Rectal smooth muscle tissue (tissue), 1 donor: ENCODE measurements at regions not wholly inside any gene's neighbourhood (a gene's known extent, or its start where the extent isn't known, plus 50 kb on each side); places are given as distances from the start of the nearest gene placed in this dataset.

Experiments
- H3K27ac ChIP-seq: one replicate; pipeline ENCODE4 v1.7.0; 2013; ENCODE audit warnings: low read depth, low read length, inconsistent platforms
- H3K27me3 ChIP-seq: one replicate; pipeline ENCODE4 v1.7.0; 2013; ENCODE audit warnings: low read length; ENCODE audit not compliant: control insufficient read depth, insufficient read depth
- H3K36me3 ChIP-seq: one replicate; pipeline ENCODE4 v1.7.0; 2013; ENCODE audit warnings: low read length; ENCODE audit not compliant: control insufficient read depth, insufficient read depth
- H3K4me1 ChIP-seq: one replicate; pipeline ENCODE4 v1.7.0; 2013; ENCODE audit warnings: low read length; ENCODE audit not compliant: control insufficient read depth, insufficient read depth
- H3K4me3 ChIP-seq: one replicate; pipeline ENCODE4 v1.7.0; 2013; ENCODE audit warnings: low read length
- H3K9ac ChIP-seq: one replicate; pipeline ENCODE4 v1.7.0; 2013; ENCODE audit warnings: low read length

- Histone ChIP-seq H3K4me1 (no peaks in the 10 kb centered on the region), H3K9ac (no peak overlapping the region), H3K36me3 (no peaks in the 10 kb centered on the region), H3K4me3 (no peak overlapping the region), H3K27ac (no peak overlapping the region), H3K27me3 (no peaks in the 10 kb centered on the region)
Observed at GRCh38 chr14:87115234-87115633, 877.7 kb downstream of the GALC start.

DNA sequence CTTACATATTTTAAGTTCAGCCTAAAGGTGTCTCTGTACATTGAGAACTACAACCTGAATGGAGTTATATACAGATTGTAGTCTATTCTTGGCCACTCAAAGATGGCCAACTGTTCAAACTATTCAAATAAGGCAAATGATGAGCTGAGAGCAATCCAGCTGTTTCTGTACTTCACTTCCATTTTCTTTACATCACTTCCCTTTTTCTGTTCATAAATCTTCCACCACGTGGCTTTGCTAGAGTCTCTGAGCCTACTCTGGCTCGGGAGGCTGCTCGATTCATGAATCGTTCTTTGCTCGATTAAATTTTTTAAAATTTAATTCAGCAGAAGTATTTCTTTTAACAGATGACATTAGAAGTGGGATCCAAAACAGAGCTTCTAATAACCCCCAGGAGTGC lies 879.7 kb downstream of the GALC start:
- Histone ChIP-seq H3K4me3 (no peak overlapping the region), H3K36me3 (no peaks in the 10 kb centered on the region), H3K27ac (no peak overlapping the region), H3K4me1 (no peaks in the 10 kb centered on the region), H3K27me3 (no peaks in the 10 kb centered on the region), H3K9ac (no peak overlapping the region)

DNA sequence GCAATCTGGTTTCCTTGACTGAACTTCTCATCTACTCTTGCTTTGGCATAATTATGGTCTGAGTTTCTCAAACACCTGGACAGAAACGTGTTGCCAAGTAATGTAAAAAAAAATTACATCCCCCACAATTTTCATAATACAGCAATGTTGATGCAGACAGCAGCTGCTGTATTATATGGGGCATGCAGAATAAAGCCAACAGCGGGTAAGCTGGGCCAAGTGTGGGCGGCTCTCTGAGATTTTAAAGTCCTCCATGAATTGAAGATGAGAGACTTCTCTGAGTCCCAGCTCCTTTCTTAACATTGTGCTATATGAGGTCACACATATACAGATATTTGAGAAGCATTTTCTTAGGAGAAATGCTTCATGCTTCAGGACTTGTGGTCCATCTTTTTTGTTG lies 881.2 kb downstream of the GALC start:
- Histone ChIP-seq H3K9ac (no peak overlapping the region), H3K36me3 (no peaks in the 10 kb centered on the region), H3K27me3 (no peaks in the 10 kb centered on the region), H3K27ac (no peak overlapping the region), H3K4me3 (no peak overlapping the region), H3K4me1 (no peaks in the 10 kb centered on the region)

- H3K9ac ChIP-seq, result no peak overlapping the region
- no peak overlapping the region for H3K27ac ChIP-seq
- no peaks in the 10 kb centered on the region for H3K4me1 ChIP-seq
- H3K4me3 ChIP-seq, result no peak overlapping the region
- H3K27me3 ChIP-seq, result no peaks in the 10 kb centered on the region
- H3K36me3 ChIP-seq, result no peaks in the 10 kb centered on the region
Observed at GRCh38 chr14:87111126-87111525, 881.9 kb downstream of the GALC start.

DNA sequence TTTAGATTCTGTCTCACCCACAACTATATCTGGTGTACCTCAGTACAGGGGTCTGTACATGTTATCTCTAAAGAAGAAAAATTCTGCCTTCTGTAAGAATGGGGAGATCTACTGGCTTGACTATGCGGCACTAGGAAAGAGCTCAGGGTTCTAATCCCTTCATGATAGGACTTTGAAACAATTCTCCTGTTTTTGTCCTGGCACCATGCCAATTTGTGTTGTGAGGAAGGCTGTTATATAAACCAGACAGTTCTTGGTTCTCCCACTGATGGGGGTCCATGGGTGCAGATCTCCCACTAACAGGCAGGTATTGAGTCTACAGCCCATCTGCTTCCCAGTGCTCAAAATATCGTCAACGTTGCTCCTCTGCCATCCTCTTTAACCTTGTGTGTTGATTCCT lies 883.7 kb downstream of the GALC start:
- Histone ChIP-seq H3K27me3 (no peaks in the 10 kb centered on the region), H3K9ac (no peak overlapping the region), H3K4me3 (no peak overlapping the region), H3K27ac (no peak overlapping the region), H3K4me1 (no peaks in the 10 kb centered on the region), H3K36me3 (no peaks in the 10 kb centered on the region)

- Histone ChIP-seq H3K4me3 (no peak overlapping the region), H3K9ac (no peak overlapping the region), H3K4me1 (no peaks in the 10 kb centered on the region), H3K27ac (no peak overlapping the region), H3K27me3 (no peaks in the 10 kb centered on the region), H3K36me3 (no peaks in the 10 kb centered on the region)
Observed at GRCh38 chr14:87108726-87109125, 884.3 kb downstream of the GALC start.

- Histone ChIP-seq H3K36me3 (no peaks in the 10 kb centered on the region), H3K4me1 (no peaks in the 10 kb centered on the region), H3K9ac (no peak overlapping the region), H3K27me3 (no peaks in the 10 kb centered on the region), H3K4me3 (no peak overlapping the region), H3K27ac (no peak overlapping the region)
Observed at GRCh38 chr14:87102811-87103378, 890.1 kb downstream of the GALC start.

GRCh38 chr14:87097015-87097414 lies 896.0 kb downstream of the GALC start:
- Histone ChIP-seq H3K4me1 (no peaks in the 10 kb centered on the region), H3K36me3 (no peaks in the 10 kb centered on the region), H3K27me3 (no peaks in the 10 kb centered on the region), H3K4me3 (no peak overlapping the region), H3K27ac (no peak overlapping the region), H3K9ac (no peak overlapping the region)

GRCh38 chr14:87094913-87095312 lies 898.1 kb downstream of the GALC start:
- Histone ChIP-seq H3K27me3 (no peaks in the 10 kb centered on the region), H3K4me1 (no peaks in the 10 kb centered on the region), H3K27ac (no peak overlapping the region), H3K36me3 (no peaks in the 10 kb centered on the region), H3K4me3 (no peak overlapping the region), H3K9ac (no peak overlapping the region)

GRCh38 chr14:87088588-87088987 lies 904.4 kb downstream of the GALC start:
- H3K4me1 ChIP-seq, result no peaks in the 10 kb centered on the region
- no peak overlapping the region for H3K27ac ChIP-seq
- H3K27me3 ChIP-seq, result no peaks in the 10 kb centered on the region
- no peak overlapping the region for H3K4me3 ChIP-seq
- H3K36me3 ChIP-seq, result no peaks in the 10 kb centered on the region
- no peak overlapping the region for H3K9ac ChIP-seq

GRCh38 chr14:87087881-87088280 lies 905.1 kb downstream of the GALC start:
- Histone ChIP-seq H3K4me3 (no peak overlapping the region), H3K9ac (no peak overlapping the region), H3K4me1 (no peaks in the 10 kb centered on the region), H3K36me3 (no peaks in the 10 kb centered on the region), H3K27ac (no peak overlapping the region), H3K27me3 (no peaks in the 10 kb centered on the region)

DNA sequence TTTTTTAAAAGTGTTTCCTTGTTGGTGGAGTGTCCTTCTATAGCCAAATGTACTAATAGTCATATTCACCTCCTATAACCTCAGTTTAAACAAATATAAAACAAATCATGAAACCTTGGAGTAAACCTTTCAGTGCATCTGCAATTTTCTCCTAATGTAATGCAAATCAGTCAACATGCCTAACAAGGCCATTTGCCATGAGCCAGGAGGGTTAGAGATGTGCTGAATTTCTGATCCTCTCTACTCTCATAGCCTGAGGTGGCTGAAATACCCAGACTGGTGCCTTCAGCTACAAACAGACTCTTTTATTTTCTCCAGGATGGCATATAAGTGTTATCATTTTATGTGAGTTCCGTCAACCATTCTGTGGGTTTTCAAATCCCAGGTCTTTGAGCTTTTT lies 908.1 kb downstream of the GALC start:
- no peak overlapping the region for H3K9ac ChIP-seq
- no peak overlapping the region for H3K4me3 ChIP-seq
- H3K4me1 ChIP-seq, result no peaks in the 10 kb centered on the region
- no peak overlapping the region for H3K27ac ChIP-seq
- no peaks in the 10 kb centered on the region for H3K36me3 ChIP-seq
- H3K27me3 ChIP-seq, result no peaks in the 10 kb centered on the region

DNA sequence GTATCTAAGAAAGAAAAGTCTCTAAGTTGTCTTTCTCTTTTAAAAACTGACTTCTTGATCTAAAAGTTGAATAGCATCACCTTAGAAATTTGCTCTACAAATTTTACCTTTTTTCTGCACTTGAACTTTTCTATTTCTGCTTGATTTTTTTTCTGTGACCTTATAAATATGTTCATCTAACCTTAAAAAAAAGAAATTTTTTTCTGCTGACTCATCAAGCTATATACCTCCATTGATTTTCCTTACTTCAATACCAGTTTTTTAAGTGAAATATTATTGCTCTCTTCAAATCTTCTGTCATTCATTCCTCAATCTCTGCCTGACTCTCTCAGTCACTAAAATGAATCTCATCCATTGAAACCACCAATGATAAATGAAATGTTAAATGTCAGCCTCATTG lies 910.1 kb downstream of the GALC start:
- H3K4me3 ChIP-seq, result no peak overlapping the region
- H3K4me1 ChIP-seq, result no peaks in the 10 kb centered on the region
- no peak overlapping the region for H3K27ac ChIP-seq
- no peaks in the 10 kb centered on the region for H3K36me3 ChIP-seq
- no peak overlapping the region for H3K9ac ChIP-seq
- H3K27me3 ChIP-seq, result no peaks in the 10 kb centered on the region
